ENCODE measurements at regions not wholly inside any gene's neighbourhood (a gene's known extent, or its start where the extent isn't known, plus 50 kb on each side); places are given as distances from the start of the nearest gene placed in this dataset.

GRCh38 chr2:56685205-56685604 lies 501.4 kb downstream of the CCDC85A start:
- Histone ChIP-seq H3K27me3 (ENCODE audit: low read length) (no peaks in the 10 kb centered on the region), H3K79me2 (ENCODE audit: insufficient read depth, low read length) (no peaks in the 10 kb centered on the region), H3K27ac (ENCODE audit: low read depth, low read length) (no peak overlapping the region), H3K4me3 (ENCODE audit: insufficient read depth, low read length, poor library complexity, severe bottlenecking) (no peak overlapping the region), H4K20me1 (ENCODE audit: low read depth, low read length) (no peaks in the 10 kb centered on the region), H3K9ac (ENCODE audit: low read length) (no peak overlapping the region), H3K9me3 (ENCODE audit: insufficient read depth, low read length) (no peaks in the 10 kb centered on the region), H2AFZ (ENCODE audit: low read depth, low read length, severe bottlenecking) (no peak overlapping the region), H3F3A (ENCODE audit: insufficient read depth) (no peaks in the 10 kb centered on the region), H3K4me2 (ENCODE audit: low read depth, low read length, poor library complexity, severe bottlenecking) (no peak overlapping the region), H3K9me2 (replicated peaks; ENCODE audit: insufficient read depth, low read length) (no peaks in the 10 kb centered on the region), H3K36me3 (ENCODE audit: low read length) (no peaks in the 10 kb centered on the region)
- TF ChIP-seq EZH2phosphoT487 (conservative IDR thresholded peaks at IDR 0.05; ENCODE audit: low read length) (no peak), CTCF (IDR thresholded peaks at IDR 0.05; ENCODE audit: insufficient read depth, low read length, poor library complexity, severe bottlenecking) (no peak)

DNA sequence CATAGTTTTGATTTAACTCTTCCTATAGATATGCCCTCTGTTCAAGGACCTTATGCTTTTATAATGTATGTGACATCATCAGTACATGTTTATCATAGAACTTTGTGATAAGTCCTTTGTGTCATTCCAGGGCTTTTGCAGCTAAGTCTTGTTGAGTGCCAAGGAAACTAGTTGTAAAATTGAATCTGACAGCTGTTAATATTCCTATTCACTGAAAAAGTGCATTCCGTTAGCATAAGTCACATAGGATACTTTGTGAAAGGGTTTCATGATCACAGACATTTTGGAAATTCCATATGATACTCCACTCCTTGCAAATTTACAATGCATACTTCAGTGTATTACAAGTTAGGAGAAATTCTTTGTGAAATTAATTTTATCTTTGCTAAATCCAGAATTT lies 503.4 kb downstream of the CCDC85A start:
- Histone ChIP-seq H3F3A (ENCODE audit: insufficient read depth) (no peaks in the 10 kb centered on the region), H3K27me3 (ENCODE audit: low read length) (no peaks in the 10 kb centered on the region), H3K4me3 (ENCODE audit: insufficient read depth, low read length, poor library complexity, severe bottlenecking) (no peak overlapping the region), H3K9me3 (ENCODE audit: insufficient read depth, low read length) (no peaks in the 10 kb centered on the region), H4K20me1 (ENCODE audit: low read depth, low read length) (no peaks in the 10 kb centered on the region), H3K9me2 (replicated peaks; ENCODE audit: insufficient read depth, low read length) (no peaks in the 10 kb centered on the region), H3K27ac (ENCODE audit: low read depth, low read length) (no peak overlapping the region), H2AFZ (ENCODE audit: low read depth, low read length, severe bottlenecking) (no peak overlapping the region), H3K36me3 (ENCODE audit: low read length) (no peaks in the 10 kb centered on the region), H3K9ac (ENCODE audit: low read length) (no peak overlapping the region), H3K4me2 (ENCODE audit: low read depth, low read length, poor library complexity, severe bottlenecking) (no peak overlapping the region), H3K79me2 (ENCODE audit: insufficient read depth, low read length) (no peaks in the 10 kb centered on the region)
- TF ChIP-seq EZH2phosphoT487 (conservative IDR thresholded peaks at IDR 0.05; ENCODE audit: low read length): no peak
- no peak for TF ChIP-seq CTCF (IDR thresholded peaks at IDR 0.05; ENCODE audit: insufficient read depth, low read length, poor library complexity, severe bottlenecking)

DNA sequence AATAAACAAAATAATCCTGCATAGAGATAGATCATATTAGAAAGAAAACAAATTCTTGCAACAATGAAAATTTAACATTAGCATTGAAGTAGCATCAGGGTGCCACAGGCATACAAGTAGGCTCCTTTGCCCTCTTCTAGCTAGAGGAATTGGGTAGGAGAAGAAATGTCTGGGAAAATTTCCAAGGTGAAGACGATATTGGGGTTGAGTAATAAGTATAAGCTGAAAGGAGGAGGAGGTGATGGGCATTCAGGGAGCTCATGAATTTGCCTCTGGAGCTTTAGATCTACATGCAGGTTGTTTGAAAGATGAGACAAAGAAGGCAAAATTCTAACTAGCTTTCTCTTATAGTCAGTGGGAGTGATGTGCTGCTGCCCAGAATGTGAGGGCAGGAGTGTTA lies 504.9 kb downstream of the CCDC85A start:
- H3K4me2 ChIP-seq (ENCODE audit: low read depth, low read length, poor library complexity, severe bottlenecking): no peak overlapping the region
- H3K9ac ChIP-seq (ENCODE audit: low read length): no peak overlapping the region
- H3K9me3 ChIP-seq (ENCODE audit: insufficient read depth, low read length): no peaks in the 10 kb centered on the region
- no peaks in the 10 kb centered on the region for H3K36me3 ChIP-seq (ENCODE audit: low read length)
- no peaks in the 10 kb centered on the region for H4K20me1 ChIP-seq (ENCODE audit: low read depth, low read length)
- H3F3A ChIP-seq (ENCODE audit: insufficient read depth): no peaks in the 10 kb centered on the region
- TF ChIP-seq CTCF (IDR thresholded peaks at IDR 0.05; ENCODE audit: insufficient read depth, low read length, poor library complexity, severe bottlenecking) (no peak), EZH2phosphoT487 (conservative IDR thresholded peaks at IDR 0.05; ENCODE audit: low read length) (no peak)
- no peaks in the 10 kb centered on the region for H3K79me2 ChIP-seq (ENCODE audit: insufficient read depth, low read length)
- no peak overlapping the region for H3K4me3 ChIP-seq (ENCODE audit: insufficient read depth, low read length, poor library complexity, severe bottlenecking)
- H2AFZ ChIP-seq (ENCODE audit: low read depth, low read length, severe bottlenecking): no peak overlapping the region
- no peaks in the 10 kb centered on the region for H3K27me3 ChIP-seq (ENCODE audit: low read length)
- H3K27ac ChIP-seq (ENCODE audit: low read depth, low read length): no peak overlapping the region
- no peaks in the 10 kb centered on the region for H3K9me2 ChIP-seq (replicated peaks; ENCODE audit: insufficient read depth, low read length)

DNA sequence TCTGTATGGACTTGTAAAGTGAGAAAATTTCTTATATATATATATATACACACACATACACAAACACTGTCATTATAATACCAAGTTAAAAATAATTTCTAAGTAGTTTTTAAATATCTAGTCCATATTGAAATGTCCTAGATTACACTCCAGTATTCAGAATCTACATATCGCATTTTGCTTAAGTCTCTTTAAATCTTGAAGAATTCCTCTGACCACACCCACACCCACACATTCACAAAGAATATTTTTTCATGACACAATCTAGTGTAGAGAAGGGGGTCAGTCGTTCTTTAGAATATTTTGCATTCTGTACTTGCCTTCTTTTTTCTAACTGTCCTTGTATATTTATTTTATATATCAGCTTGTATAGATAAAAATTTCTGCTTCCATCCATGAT lies 509.7 kb downstream of the CCDC85A start:
- Histone ChIP-seq H3K9me2 (replicated peaks; ENCODE audit: insufficient read depth, low read length) (no peaks in the 10 kb centered on the region), H3K79me2 (ENCODE audit: insufficient read depth, low read length) (no peaks in the 10 kb centered on the region), H4K20me1 (ENCODE audit: low read depth, low read length) (no peaks in the 10 kb centered on the region), H3K4me2 (ENCODE audit: low read depth, low read length, poor library complexity, severe bottlenecking) (no peak overlapping the region), H3K27ac (ENCODE audit: low read depth, low read length) (no peak overlapping the region), H3K4me3 (ENCODE audit: insufficient read depth, low read length, poor library complexity, severe bottlenecking) (no peak overlapping the region), H2AFZ (ENCODE audit: low read depth, low read length, severe bottlenecking) (no peak overlapping the region), H3K9ac (ENCODE audit: low read length) (no peak overlapping the region), H3K36me3 (ENCODE audit: low read length) (no peaks in the 10 kb centered on the region), H3F3A (ENCODE audit: insufficient read depth) (no peaks in the 10 kb centered on the region), H3K27me3 (ENCODE audit: low read length) (no peaks in the 10 kb centered on the region), H3K9me3 (ENCODE audit: insufficient read depth, low read length) (no peaks in the 10 kb centered on the region)
- TF ChIP-seq EZH2phosphoT487 (conservative IDR thresholded peaks at IDR 0.05; ENCODE audit: low read length) (no peak), CTCF (IDR thresholded peaks at IDR 0.05; ENCODE audit: insufficient read depth, low read length, poor library complexity, severe bottlenecking) (no peak)

All from SU-DHL-6 (cell line).